ENCODE measurements at regions not wholly inside any gene's neighbourhood (a gene's known extent, or its start where the extent isn't known, plus 50 kb on each side); places are given as distances from the start of the nearest gene placed in this dataset.

DNA sequence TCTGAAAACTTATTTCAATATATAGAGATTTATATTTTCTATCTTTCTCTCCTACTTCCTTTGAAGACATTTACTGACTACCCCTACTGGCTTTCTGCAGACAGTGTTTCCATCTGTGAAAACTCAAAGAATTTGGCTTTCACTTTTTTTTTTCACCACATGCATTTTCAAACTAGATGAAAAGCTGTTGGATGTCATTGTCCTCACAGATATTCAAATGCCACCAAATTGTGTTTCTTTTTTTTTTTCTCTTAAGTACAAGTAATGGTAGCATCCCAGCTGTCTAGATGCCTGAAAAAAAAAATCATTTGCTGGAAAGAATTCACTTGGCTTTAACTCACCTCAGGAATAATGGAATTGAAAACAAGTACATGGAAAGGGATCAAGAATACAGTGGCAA, 2258.6 kb upstream of the ACO1 start:
- intact Hi-C loops (cut with DNase I), result no loop called here
- H3K9me3 ChIP-seq, result no peaks in the 10 kb centered on the region
- no peaks in the 10 kb centered on the region for H3K27me3 ChIP-seq
- no peak overlapping the region for H3K27ac ChIP-seq
- DNase-seq (no peak), ATAC-seq (no peak)
- no peak for TF ChIP-seq POLR2A (IDR thresholded peaks at IDR 0.05)
- TF ChIP-seq, protein P1, sequence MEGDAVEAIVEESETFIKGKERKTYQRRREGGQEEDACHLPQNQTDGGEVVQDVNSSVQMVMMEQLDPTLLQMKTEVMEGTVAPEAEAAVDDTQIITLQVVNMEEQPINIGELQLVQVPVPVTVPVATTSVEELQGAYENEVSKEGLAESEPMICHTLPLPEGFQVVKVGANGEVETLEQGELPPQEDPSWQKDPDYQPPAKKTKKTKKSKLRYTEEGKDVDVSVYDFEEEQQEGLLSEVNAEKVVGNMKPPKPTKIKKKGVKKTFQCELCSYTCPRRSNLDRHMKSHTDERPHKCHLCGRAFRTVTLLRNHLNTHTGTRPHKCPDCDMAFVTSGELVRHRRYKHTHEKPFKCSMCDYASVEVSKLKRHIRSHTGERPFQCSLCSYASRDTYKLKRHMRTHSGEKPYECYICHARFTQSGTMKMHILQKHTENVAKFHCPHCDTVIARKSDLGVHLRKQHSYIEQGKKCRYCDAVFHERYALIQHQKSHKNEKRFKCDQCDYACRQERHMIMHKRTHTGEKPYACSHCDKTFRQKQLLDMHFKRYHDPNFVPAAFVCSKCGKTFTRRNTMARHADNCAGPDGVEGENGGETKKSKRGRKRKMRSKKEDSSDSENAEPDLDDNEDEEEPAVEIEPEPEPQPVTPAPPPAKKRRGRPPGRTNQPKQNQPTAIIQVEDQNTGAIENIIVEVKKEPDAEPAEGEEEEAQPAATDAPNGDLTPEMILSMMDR (IDR thresholded peaks at IDR 0.05), result no peak
- H3K4me3 ChIP-seq, result no peak overlapping the region
- no peaks in the 10 kb centered on the region for H3K36me3 ChIP-seq
- no peaks in the 10 kb centered on the region for H3K4me1 ChIP-seq

DNA sequence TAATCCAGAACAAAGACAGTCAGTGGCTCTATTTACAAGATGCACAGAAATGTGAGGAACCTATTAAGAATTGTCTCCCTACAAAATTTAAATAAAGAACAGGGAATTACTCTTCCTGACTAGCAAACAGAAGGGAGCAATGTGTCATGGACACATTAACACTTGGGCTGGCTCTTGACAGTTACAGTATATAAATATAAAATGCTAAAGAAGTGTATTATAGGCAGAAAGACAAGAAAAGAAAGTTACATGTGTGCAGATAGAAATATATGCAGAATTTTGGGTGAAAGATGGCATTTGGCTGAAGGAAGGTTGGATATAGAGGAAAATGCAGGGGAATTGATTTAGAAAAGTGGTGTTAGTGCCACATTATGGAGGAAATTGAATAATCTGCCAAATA, 2257.1 kb upstream of the ACO1 start:
- Histone ChIP-seq H3K4me1 (no peaks in the 10 kb centered on the region), H3K36me3 (no peaks in the 10 kb centered on the region), H3K27me3 (no peaks in the 10 kb centered on the region), H3K27ac (no peak overlapping the region), H3K9me3 (no peaks in the 10 kb centered on the region), H3K4me3 (no peak overlapping the region)
- ATAC-seq (no peak), DNase-seq (no peak)
- intact Hi-C loops (cut with DNase I), result no loop called here
- TF ChIP-seq POLR2A (IDR thresholded peaks at IDR 0.05), result no peak
- TF ChIP-seq, protein P1 (IDR thresholded peaks at IDR 0.05), result no peak

DNA sequence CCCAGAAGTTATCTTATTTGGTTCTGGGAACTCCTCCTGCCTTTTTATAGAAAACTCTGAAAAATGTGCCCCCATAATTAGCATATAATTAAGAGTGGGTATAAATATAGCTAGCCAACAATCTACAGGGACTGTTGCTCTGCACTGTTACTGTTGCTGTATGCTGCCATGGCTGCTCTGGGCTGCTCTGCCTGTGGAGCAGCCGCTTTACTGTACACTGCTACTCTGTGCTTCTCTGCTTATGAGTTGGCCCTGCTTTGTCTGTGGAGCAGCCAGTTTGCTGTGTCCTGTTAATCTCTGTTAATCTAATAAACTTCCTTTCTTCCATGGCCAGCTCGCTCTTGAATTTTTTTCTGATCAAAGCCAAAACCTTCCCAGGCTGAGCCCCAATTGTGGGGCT, 2244.0 kb upstream of the ACO1 start:
- Histone ChIP-seq H3K4me1 (no peaks in the 10 kb centered on the region), H3K27me3 (no peaks in the 10 kb centered on the region), H3K36me3 (no peaks in the 10 kb centered on the region), H3K4me3 (no peak overlapping the region), H3K27ac (no peak overlapping the region), H3K9me3 (no peaks in the 10 kb centered on the region)
- no peak for DNase-seq
- no peak for TF ChIP-seq POLR2A (IDR thresholded peaks at IDR 0.05)
- TF ChIP-seq, protein P1 (IDR thresholded peaks at IDR 0.05), result no peak
- ATAC-seq, result no peak
- 21% methylated on average over 1 of the region's 2 CpGs for WGBS (ENCODE audit: insufficient coverage, low coverage, low lambda C conversion rate, missing lambda C conversion rate)
- intact Hi-C loops (cut with DNase I), result no loop called here

DNA sequence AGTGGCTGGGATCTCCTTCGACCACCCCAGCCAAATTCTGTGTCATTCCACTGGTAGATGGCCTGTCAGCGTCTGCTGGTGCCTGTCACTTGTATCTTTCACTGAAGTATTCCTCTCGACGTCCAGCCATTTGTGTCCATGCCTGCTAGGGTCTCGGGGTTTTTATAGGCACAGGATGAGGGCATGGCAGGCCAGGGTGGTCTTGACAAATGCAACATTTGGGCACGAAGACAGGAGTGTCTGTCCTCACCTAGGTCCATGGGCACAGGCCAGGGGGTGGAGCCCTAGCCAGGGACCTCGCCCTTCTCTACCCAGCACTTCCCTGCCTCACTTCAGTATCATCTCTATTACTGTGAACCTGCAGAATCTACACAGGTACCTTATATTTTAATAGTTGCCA, 2223.9 kb upstream of the ACO1 start:
- DNase-seq (no peak), ATAC-seq (no peak)
- Histone ChIP-seq H3K27me3 (no peaks in the 10 kb centered on the region), H3K9me3 (no peaks in the 10 kb centered on the region), H3K4me3 (no peak overlapping the region), H3K27ac (no peak overlapping the region), H3K4me1 (no peaks in the 10 kb centered on the region), H3K36me3 (no peaks in the 10 kb centered on the region)
- no peak for TF ChIP-seq POLR2A (IDR thresholded peaks at IDR 0.05)
- TF ChIP-seq, protein P1 (IDR thresholded peaks at IDR 0.05), result no peak
- intact Hi-C loops (cut with DNase I), result no loop called here
- 50% methylated on average over 4 of the region's 7 CpGs for whole genome bisulfite sequencing (ENCODE audit: insufficient coverage, low coverage, low lambda C conversion rate, missing lambda C conversion rate)

DNA sequence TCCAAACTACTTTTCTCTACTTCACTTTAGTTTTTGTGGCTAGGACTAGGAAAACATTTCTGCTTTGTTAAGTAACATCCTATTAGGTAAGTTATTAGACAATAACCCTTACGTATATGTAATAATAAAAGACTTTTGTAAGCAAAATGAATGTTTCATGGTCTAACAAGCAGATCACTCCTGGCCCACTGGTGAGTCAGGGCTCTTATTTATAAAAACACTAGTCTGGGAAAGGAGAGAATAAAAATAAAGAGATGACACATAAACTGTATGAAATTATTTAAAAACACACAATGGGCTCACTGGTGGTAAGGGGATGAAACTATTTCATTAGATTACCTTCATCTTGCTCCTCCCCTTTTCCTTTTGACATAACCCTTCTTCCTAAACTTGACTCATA, 2212.2 kb upstream of the ACO1 start:
- Histone ChIP-seq H3K4me3 (no peak overlapping the region), H3K9me3 (no peaks in the 10 kb centered on the region), H3K27me3 (no peaks in the 10 kb centered on the region), H3K4me1 (no peaks in the 10 kb centered on the region), H3K36me3 (no peaks in the 10 kb centered on the region), H3K27ac (no peak overlapping the region)
- ATAC-seq (no peak), DNase-seq (no peak)
- WGBS (ENCODE audit: insufficient coverage, low coverage, low lambda C conversion rate, missing lambda C conversion rate), result 46% methylated on average over 1 of the region's 1 CpG
- intact Hi-C loops (cut with DNase I), result no loop called here
- no peak for TF ChIP-seq POLR2A (IDR thresholded peaks at IDR 0.05)
- TF ChIP-seq, protein P1 (IDR thresholded peaks at IDR 0.05), result no peak

Data from right lobe of liver (tissue), 6 donors.